Lung (tissue), 11 donors: ENCODE measurements at regions not wholly inside any gene's neighbourhood (a gene's known extent, or its start where the extent isn't known, plus 50 kb on each side); places are given as distances from the start of the nearest gene placed in this dataset.

Experiments
- ATAC-seq: fragments of 200-7000 bp; cut with Tn5 transposase; one replicate; pipeline ENCODE4 v1.9.1; 2020; ENCODE audit warnings: moderate number of reproducible peaks; ENCODE audit not compliant: insufficient read depth, low FRiP score
- DNase-seq, 3 donors: peaks; one replicate each; pipeline ENCODE4 v3.0.0-alpha.2; 2013 to 2017
- H3K27ac ChIP-seq, 2 donors: one replicate each; pipeline ENCODE4 v1.5.1; 2013; ENCODE audit warnings: mild to moderate bottlenecking in 2 of 2, moderate library complexity in 2 of 2, control low read depth in 1 of 2, inconsistent platforms in 1 of 2, low read depth in 1 of 2, low read length in 1 of 2
- H3K27me3 ChIP-seq, 3 donors: one replicate each; pipeline ENCODE4 v1.5.1; 2013; ENCODE audit warnings: low read length in 2 of 3; ENCODE audit not compliant: control insufficient read depth in 3 of 3, insufficient read depth in 3 of 3
- H3K36me3 ChIP-seq, 4 donors: one replicate each; pipeline ENCODE4 v1.5.1; 2013; ENCODE audit warnings: low read length in 4 of 4, mild to moderate bottlenecking in 1 of 4, moderate library complexity in 1 of 4; ENCODE audit not compliant: control insufficient read depth in 4 of 4, insufficient read depth in 4 of 4
- H3K4me1 ChIP-seq, 5 donors: one replicate each; pipeline ENCODE4 v1.5.1; 2013; ENCODE audit warnings: low read length in 5 of 5, mild to moderate bottlenecking in 2 of 5, moderate library complexity in 1 of 5; ENCODE audit not compliant: control insufficient read depth in 5 of 5, insufficient read depth in 5 of 5
- H3K4me3 ChIP-seq: one replicate; pipeline ENCODE4 v1.5.1; 2013; ENCODE audit warnings: mild to moderate bottlenecking, control low read depth, moderate library complexity
- H3K9ac ChIP-seq, 2 donors: one replicate each; pipeline ENCODE4 v1.5.1; 2013; ENCODE audit warnings: low read length in 2 of 2, control low read depth in 1 of 2; ENCODE audit not compliant: insufficient read depth in 1 of 2
- H3K9me3 ChIP-seq, 4 donors: one replicate each; pipeline ENCODE4 v1.5.1; 2013; ENCODE audit warnings: low read length in 3 of 4, mild to moderate bottlenecking in 1 of 4, moderate library complexity in 1 of 4; ENCODE audit not compliant: control insufficient read depth in 4 of 4, insufficient read depth in 3 of 4
- WGBS, 2 donors: extraction: QIAGEN DNeasy Blood & Tissue Kit; methylation state at CpG; one replicate each; pipeline ENCODE4 v1.1.7; 2013; 5-methylcytosine and 5-hydroxymethylcytosine counted together
- TF ChIP-seq, protein P1 (sequence below): IDR thresholded peaks from 2 replicates; pipeline ENCODE4 v1.5.1; 2012; ENCODE audit warnings: mild to moderate bottlenecking; ENCODE audit errors: control extremely low read depth, extremely low read depth
- donor health status: control.
- donor health status: control.
- donor health status: Bipolar disorder and iron deficiency.
- donor health status: healthy.
- donor health status: DM: yes; HTN: yes; CAD: no.

DNA sequence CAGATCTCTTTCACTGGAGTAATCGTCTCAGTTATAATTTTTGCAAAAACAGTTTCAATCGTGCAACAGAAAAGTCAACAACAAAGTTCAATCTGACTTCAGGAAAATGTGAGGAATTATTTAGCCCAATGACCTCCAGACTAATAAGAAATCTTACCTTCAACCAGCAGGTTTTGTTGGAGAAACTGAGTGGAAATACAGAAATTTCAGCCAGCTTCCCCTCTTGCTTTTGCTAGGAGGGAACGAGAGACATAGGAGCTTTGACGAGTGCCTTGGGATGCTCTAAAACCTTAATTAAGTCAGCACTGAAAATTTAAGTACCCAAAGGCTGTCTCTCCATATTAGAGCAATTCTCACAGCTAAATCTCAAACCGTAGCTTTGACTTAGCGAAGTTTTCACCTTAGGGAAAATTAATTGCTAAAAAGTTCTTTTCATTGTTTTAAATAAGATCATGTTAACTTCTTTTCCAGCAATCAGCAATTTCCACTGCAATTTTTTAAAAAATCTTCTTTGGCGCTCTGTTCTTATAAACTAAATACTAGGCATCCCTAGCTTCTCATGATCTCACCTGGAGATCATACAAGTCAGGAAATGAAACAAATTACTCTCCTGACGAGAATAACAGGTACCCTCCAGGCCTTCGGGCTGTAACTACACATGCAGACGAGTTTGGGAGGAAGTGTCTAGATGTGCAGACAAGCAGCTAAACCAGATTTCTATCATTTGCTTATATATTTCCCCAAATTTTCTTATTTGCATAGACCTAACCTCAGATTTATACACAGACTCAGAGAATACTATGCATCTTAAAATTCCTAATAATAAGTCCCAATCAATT is 250.2 kb downstream of the FAM43A start:
- Histone ChIP-seq H3K36me3 (no peaks in the 10 kb centered on the region), H3K4me1 (peaks cover 6 to 22% (median 7%) of the 10 kb centered on the region in 5 donors), H3K4me3 (no peak overlapping the region), H3K9me3 (no peaks in the 10 kb centered on the region), H3K27ac (no peak overlapping the region), H3K9ac (no peak overlapping the region), H3K27me3 (no peaks in the 10 kb centered on the region)
- TF ChIP-seq, protein P1, sequence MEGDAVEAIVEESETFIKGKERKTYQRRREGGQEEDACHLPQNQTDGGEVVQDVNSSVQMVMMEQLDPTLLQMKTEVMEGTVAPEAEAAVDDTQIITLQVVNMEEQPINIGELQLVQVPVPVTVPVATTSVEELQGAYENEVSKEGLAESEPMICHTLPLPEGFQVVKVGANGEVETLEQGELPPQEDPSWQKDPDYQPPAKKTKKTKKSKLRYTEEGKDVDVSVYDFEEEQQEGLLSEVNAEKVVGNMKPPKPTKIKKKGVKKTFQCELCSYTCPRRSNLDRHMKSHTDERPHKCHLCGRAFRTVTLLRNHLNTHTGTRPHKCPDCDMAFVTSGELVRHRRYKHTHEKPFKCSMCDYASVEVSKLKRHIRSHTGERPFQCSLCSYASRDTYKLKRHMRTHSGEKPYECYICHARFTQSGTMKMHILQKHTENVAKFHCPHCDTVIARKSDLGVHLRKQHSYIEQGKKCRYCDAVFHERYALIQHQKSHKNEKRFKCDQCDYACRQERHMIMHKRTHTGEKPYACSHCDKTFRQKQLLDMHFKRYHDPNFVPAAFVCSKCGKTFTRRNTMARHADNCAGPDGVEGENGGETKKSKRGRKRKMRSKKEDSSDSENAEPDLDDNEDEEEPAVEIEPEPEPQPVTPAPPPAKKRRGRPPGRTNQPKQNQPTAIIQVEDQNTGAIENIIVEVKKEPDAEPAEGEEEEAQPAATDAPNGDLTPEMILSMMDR, result no peak
- no peak for DNase-seq
- ATAC-seq, result no peak
- WGBS, 2 donors, result 89% methylated on average over 10 of the region's 10 CpGs

DNA sequence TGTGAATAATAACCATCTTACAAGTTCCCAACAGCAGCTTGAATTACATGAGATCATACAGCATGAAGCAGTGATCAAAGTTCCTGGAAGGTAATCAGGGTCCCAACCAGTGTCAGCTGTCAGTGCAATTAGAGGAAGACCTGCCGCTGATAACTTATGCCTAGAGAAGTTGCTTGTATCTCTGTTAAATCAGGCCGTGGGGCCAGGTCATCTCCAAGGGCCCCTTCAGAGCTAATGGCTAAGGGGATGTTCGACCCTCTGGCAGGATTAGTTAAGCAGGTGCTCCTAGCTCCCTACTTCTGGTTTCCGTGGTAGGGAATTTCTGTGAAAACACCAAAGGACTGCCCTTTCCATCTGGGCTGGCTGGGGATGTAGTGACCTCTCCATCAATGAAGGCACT is 251.0 kb downstream of the FAM43A start:
- H3K27me3 ChIP-seq, result no peaks in the 10 kb centered on the region

DNA sequence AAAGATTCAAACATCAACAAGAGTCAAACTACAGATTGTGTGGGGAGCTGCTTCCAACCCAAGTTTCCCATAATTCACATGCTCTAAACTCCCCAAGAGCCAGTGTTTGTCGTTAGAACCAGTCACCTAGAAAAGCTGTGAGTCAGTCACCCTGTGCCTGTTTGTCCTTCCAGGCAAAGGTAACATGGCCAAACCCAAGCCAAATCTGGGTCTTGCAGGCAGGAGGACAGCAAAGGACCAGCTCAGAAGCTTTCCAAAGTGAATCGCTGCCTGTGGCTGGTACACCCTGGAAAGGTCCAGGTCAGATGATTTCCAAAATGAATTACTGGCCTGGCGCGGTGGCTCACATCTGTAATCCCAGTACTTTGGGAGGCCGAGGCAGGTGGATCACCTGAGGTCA is 251.5 kb downstream of the FAM43A start:
- no peak for ATAC-seq
- H3K27me3 ChIP-seq, result no peaks in the 10 kb centered on the region
- 84 to 97% methylated on average over 5 of the region's 5 CpGs for WGBS, 2 donors
- no peaks in the 10 kb centered on the region for H3K36me3 ChIP-seq
- no peak for DNase-seq
- H3K4me1 ChIP-seq, result peaks cover 0 to 15% (median 2%) of the 10 kb centered on the region in 5 donors
- no peak overlapping the region for H3K9ac ChIP-seq
- TF ChIP-seq, protein P1, result no peak
- H3K27ac ChIP-seq, result no peak overlapping the region
- H3K9me3 ChIP-seq, result no peaks in the 10 kb centered on the region
- no peak overlapping the region for H3K4me3 ChIP-seq

More for the DNA sequence above, 251.0 kb downstream of the FAM43A start:
- Histone ChIP-seq H3K4me1 (peaks cover 0 to 15% (median 4%) of the 10 kb centered on the region in 5 donors), H3K36me3 (no peaks in the 10 kb centered on the region), H3K4me3 (no peak overlapping the region), H3K27ac (no peak overlapping the region), H3K9me3 (no peaks in the 10 kb centered on the region), H3K9ac (no peak overlapping the region)
- ATAC-seq (no peak), DNase-seq (no peak)
- 75 to 80% methylated on average over 4 of the region's 4 CpGs for WGBS, 2 donors
- TF ChIP-seq, protein P1, result no peak
